GM21515 (cell line): ENCODE measurements at regions not wholly inside any gene's neighbourhood (a gene's known extent, or its start where the extent isn't known, plus 50 kb on each side); places are given as distances from the start of the nearest gene placed in this dataset.
"Not testable (repeated sequence)": the region's sequence is repeated elsewhere in the genome, so short reads cannot be mapped to it uniquely, and the experiment has no call there.

Source experiments
- ATAC-seq: cut with Tn5 transposase; IDR thresholded peaks from one replicate; pipeline ENCODE4 v1.9.1; 2021; ENCODE audit not compliant: unreplicated experiment

- ATAC-seq, result no peak
These were observed 222.2 kb upstream of the STXBP5 start for GRCh38 chr6:146981981-146982380.

- ATAC-seq, result no peak
These were observed 219.8 kb upstream of the STXBP5 start for GRCh38 chr6:146984251-146984924.

- no peak for ATAC-seq
These were observed 219.1 kb upstream of the STXBP5 start for GRCh38 chr6:146985111-146985510.

GRCh38 chr6:146985966-146986365 is 218.3 kb upstream of the STXBP5 start:
- ATAC-seq, result no peak

GRCh38 chr6:146987938-146988337 is 216.3 kb upstream of the STXBP5 start:
- ATAC-seq, result not testable (repeated sequence)

DNA sequence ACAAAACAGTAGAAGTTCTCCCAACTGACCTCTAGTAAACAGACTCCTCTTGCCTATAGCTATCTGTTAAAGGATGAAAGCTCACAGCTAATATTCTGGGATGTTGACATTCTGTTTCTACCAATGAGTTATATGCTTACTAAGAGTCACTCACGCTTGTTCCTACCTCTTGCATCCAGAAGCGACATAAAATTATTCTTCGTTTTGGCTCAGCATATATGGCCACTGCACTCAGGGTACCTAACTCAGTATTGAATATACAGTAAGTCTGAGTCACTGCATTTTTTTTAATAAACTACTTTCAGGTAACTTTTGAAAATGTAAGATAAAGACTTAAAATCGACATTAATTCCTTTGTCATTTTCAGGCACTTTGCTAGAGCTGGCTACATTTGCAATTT is 214.4 kb upstream of the STXBP5 start:
- no peak for ATAC-seq

DNA sequence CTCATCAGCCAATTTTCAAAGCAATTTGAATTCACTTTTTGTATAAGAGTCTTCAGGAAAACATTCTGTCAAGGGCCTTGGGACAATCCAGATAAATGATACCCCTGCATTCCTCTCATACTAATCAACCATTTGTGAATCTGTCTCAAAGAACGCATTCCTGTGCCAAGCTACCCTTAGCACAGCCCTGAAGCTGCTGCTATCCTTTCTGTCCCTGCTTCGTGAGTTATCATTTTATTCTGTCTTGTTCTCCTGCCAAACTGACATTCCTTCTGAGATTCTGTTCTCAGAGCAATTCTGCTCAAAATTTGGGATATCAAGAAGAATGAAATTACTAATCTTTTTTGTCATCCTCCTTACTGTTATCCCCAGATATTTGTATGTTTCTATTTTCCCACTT is 213.9 kb upstream of the STXBP5 start:
- no peak for ATAC-seq

GRCh38 chr6:146990821-146991798 is 213.1 kb upstream of the STXBP5 start:
- no peak for ATAC-seq

DNA sequence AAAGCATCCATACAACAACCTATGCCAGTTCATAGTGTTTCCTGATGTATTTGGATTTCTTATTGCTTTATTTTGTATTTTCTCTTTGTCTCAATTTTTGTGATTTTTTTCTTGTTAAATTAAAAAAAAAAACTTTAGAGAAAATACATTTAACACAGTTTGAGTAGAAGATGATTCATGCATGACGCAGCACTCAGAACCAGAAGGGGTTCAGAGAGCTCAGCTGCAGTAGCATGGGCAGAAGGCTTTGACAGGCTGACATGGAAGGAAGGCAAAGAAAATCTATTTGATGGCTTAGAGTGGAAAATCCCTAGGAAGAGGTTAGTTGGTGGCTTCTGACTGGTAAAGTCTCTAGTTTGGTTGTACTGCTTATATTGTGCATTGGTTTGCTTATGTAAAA is 207.2 kb upstream of the STXBP5 start:
- ATAC-seq, result no peak

- ATAC-seq, result no peak
These were observed 204.5 kb upstream of the STXBP5 start for GRCh38 chr6:146999766-147000165.

- no peak for ATAC-seq
These were observed 203.4 kb upstream of the STXBP5 start for GRCh38 chr6:147000545-147001488.

- no peak for ATAC-seq
These were observed 202.6 kb upstream of the STXBP5 start for GRCh38 chr6:147001621-147002020.

- ATAC-seq, result no peak
These were observed 201.0 kb upstream of the STXBP5 start for GRCh38 chr6:147003186-147003585.

DNA sequence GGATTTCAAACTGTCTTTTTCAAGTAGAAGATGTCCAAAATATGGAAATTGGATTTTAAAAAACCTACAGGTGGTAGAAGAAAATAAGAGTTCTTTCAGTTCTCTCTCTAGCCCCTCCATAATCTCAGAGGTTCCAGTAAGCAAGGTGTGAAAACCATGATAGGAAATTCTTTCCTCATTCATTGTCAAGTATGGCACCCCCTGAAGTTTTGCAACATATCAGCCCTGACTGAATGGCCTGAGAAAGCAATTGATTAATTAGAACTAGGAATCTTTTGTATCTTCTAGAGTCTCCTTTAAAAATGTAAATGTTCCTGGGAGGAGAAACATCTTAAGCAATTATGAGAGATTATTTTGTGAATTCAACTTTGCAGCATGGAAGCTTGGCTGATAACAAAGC is 198.7 kb upstream of the STXBP5 start:
- ATAC-seq, result no peak

DNA sequence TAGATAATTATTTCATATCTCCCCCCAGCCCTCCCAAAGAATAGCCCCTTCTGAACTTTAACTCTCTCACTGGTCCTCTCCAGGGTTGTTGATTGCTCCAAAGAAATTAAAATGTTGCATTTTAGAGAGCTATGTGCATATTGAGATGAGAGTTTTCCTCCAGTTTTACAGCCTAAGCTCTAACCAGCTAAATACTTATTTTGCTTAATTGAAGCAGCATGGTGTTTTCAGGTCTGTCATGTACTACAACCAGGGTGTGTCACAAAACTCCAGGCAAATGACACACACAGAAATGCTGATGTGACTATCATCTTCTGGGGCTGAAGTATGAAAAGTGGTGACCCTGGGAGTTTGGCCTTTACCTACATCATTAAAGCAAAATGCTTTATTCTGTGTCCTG is 196.8 kb upstream of the STXBP5 start:
- ATAC-seq, result no peak

- ATAC-seq, result no peak
These were observed 194.9 kb upstream of the STXBP5 start for GRCh38 chr6:147009358-147009757.

DNA sequence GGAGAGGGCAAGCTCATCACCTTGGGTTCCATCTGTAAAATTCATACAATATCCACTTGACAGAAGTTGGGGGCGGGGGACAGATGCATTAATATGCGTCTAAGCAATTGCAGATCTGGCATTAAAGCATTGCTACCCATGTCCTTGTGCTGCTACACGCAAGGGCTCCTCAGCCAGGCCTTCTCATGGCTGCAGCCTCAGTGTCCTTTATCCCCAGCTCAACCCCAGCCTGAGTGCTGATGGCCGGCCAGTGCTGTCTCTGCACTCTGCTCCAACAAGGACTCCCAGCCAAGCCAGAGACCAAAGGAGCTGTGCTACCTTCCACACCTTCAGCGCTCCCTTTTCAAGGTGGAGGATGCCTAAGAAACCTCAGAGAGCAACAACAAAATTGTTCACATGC is 188.5 kb upstream of the STXBP5 start:
- ATAC-seq, result no peak

GRCh38 chr6:147016440-147016839 is 187.8 kb upstream of the STXBP5 start:
- no peak for ATAC-seq

GRCh38 chr6:147017153-147017552 is 187.1 kb upstream of the STXBP5 start:
- no peak for ATAC-seq

DNA sequence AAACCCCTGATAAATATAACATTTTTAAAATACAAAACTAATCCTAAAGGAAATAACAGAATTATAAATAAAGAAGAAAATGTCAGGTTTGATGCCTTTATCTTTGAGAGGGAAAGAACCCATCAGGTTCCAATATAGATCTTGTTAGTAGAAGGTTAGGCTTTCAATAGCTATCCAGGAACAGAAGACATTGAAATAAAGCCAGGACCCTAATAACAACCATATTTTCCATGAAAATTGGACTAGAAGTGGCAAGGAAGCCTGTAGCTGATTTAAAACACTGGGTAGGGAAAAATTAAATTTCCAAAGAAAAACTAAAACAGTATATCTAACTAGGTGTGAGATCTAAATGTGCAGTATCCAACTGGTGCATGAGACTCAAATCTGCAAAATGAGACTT is 185.2 kb upstream of the STXBP5 start:
- no peak for ATAC-seq

- ATAC-seq, result no peak
These were observed 182.2 kb upstream of the STXBP5 start for GRCh38 chr6:147022041-147022440.
